HuH-7.5 (cell line): ENCODE measurements at regions not wholly inside any gene's neighbourhood (a gene's known extent, or its start where the extent isn't known, plus 50 kb on each side); places are given as distances from the start of the nearest gene placed in this dataset.
"Not testable (repeated sequence)": the region's sequence is repeated elsewhere in the genome, so short reads cannot be mapped to it uniquely, and the experiment has no call there.

ENCODE experiments used
- DNase-seq: peaks from one replicate; pipeline ENCODE4 v3.0.0; 2011; ENCODE audit warnings: low spot score

DNA sequence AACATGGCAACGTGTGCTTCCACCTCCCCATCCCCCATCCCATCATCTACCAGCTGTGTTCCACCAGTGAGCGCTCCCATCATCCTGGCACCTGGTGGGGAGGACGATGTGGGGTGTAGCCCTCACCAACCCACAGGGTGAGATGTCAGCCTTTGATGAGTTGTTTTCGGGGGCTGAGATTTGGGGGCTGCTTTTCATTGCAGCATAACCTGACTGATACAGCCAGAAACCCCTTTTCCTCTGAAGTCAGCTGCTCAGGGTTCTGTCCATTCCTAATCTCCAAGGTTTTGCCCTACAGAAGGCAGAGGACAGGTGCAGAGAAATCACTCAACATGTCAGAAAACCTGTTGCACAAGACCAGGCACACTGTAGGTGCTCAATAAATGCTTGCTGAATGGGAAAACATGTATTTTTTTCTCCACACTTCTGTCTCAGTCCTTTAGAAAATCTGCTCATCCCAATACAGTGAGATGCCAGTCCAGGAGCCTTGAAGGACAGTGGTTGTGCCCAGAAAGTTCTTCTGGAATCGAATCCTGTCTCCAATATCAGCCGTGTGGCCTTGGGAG is 239.8 kb downstream of the RBM19 start:
- no peak for DNase-seq

- no peak for DNase-seq
Measured at GRCh38 chr12:113725557-113725876, 240.6 kb downstream of the RBM19 start.

DNA sequence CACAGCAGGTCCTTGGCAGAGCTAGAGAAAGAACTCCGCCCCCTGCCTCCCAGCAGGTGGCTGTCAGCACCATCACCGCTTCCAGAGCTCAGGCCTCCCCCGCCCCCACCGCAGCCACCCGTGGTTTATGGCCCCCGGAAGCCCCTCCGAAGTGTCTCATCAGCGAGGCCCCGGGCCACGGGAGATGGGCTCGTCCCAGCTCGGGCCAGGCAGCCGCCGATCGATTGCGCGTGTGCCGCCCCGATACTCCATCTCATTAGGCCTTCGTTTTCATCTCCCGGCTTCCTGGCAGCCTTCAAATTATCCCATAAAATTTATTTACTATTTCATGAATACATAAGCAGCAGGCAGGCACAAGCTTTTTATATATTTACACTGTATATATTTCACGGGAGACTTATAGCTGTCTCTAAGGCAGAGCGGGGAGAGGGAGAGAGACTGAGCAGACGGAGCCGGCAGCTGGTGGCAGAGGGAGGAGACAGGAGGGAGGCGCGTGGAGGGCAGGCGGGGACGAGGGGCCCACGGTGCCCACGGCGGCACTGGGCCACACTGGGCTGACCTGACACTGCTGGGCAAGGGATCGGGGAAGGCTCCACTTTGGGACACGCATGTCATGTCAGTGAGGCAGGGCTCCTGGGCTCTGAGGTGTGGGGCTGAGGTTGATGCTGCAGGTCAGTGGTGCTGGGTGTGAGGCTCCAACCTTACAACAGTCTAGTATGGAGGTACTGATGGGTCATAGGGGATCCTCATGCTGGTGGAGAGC is 241.2 kb downstream of the RBM19 start:
- no peak for DNase-seq

- DNase-seq, result no peak
Measured at GRCh38 chr12:113723631-113724030, 242.5 kb downstream of the RBM19 start.

DNA sequence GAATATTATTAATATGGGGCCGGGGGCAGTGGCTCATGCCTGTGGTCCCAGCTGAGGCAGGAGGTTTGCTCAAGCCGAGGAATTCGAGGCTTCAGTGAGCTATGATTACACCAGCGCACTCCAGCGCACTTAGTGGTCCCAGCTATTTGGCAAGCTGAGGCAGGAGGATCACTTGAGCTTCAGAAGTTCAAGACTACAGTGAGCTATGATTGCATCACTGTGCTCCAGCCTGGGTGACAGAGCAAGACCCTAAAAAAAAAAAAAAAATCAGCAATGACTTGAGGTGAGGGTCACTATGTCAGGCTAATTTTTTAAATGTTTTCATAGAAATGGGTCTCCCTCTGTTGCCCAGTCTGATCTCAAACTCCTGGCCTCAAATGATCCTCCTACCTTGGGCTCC is 243.4 kb downstream of the RBM19 start:
- DNase-seq, result no peak

GRCh38 chr12:113720629-113721028 is 245.5 kb downstream of the RBM19 start:
- no peak for DNase-seq

DNA sequence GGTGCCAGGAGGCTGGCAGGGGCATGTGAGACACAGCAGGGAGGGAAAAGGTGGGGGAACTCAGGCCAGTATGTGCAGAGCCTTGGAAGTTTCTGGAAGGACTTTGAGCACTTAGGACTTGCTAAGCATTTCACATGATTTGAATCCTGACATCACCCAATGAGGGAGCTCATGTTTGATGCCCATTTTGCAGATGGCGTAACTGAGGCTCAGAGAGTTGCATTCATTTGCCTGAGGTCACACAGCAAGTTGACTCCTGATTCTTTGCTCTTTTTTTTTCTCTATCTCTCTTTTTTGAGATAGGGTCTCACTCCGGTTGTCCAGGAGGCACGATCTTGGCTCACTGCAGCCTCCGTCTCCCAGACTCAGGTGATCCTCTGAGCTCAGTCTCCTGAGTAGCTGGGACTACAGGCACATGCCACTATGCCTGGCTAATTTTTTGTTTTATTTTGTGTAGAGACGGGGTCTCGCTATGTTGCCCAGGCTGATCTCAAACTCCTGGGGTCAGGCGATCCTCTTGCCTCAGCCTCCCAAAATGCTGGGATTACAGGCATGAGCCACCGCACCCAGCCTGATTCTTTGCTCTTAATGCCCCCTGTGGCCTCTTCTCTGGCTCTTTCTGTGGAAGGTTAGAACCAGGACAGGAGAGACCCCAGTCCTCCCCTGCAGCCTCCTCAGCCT is 246.1 kb downstream of the RBM19 start:
- no peak for DNase-seq

- DNase-seq, result no peak
Measured at GRCh38 chr12:113713156-113713555, 241.5 kb upstream of the LHX5 start.

- DNase-seq, result no peak
Measured at GRCh38 chr12:113712481-113712880, 240.8 kb upstream of the LHX5 start.

DNA sequence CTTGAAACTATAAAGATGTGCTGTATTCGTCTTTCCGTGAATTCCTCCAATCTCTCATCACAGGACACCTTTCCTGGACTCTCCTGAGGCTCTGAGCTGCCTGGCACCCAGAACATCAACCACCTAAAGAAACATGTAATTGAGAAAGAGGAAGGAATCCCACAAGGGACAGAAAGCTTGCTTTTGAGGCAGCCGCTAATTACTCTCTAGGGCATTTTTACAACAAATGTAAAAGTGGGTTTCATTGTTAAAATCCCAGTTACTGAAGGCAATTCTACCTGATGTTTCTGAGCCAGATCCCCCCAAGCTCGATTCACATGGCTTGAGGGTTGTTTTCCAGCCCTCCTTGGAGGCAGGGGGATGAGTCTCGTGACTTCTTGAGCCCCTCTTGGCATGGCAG is 238.5 kb upstream of the LHX5 start:
- no peak for DNase-seq

DNA sequence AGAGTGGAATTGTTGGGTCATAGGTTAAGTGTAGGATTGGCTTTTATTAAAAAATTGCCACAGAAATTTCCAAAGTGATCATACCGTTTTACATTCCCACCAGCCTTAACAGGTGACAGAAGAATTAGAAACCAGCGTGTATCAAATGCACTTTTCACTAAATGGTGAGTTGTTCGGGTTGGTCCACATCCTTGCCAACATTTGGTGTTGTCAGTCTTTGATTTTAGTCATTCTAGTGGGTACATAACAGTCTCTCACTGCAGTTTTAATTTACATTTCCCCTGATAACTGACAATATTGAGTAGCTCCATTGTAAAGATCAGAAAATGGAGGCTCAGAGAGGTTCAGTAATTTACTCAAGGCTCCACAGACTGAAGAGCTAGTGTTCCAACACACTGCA is 237.8 kb upstream of the LHX5 start:
- DNase-seq, result no peak

DNA sequence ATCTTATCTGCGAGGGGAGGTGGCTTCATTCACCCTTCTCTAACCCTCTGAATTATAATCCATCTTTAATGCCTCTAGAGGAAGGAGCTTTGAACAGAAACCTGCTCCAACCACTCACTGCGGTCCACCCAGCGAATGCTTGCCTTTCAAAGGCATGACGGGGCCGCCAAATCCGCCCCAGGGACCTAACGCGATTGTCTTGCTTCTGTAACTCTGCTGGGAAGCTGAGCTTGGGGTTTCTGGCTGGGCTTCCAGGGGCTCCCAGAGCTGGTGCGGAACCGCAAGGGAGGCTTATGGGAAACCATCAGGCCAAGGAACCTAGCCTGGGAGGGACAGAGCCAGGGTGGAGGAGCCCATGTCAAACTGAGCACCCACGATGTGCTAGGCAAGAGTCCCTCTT is 231.2 kb upstream of the LHX5 start:
- no peak for DNase-seq

DNA sequence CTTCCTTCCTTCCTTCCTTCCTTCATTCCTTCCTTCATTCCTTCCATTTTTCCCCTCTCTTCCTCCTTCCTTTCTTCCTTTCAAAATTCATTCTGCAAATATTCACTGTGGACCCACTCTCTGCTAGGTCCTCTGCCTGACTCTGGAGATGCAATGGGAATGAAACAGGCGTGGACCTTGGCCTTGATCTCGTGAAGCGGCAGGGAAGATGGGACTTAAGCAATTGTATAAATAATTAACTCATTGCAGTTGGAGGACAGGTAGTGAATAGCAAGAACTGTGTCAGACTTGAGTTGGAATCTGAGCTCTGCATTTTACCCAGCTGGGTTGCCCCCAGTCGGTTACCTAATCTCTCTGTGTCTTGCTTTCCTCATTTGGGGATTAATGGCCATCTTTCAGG is 230.6 kb upstream of the LHX5 start:
- DNase-seq, result no peak

DNA sequence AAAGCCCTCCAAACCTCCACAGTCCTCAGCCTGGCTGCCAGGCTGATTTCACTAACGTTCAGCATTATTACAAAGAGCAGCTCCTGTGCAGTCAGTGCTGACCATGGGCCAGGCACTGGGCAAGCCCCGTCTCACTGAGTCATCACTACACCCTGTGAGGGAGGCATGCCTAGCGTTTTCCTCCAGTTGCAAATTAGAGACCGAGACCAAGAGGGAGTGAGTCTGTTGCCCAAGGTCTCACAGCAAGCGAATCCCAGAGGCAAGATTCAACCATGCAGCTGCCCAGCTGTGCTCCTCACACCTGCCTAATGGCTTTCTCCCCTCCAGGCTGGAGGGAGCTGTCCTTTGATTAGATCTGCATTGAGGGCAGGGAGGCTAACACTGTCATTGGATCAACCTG is 229.3 kb upstream of the LHX5 start:
- no peak for DNase-seq

DNA sequence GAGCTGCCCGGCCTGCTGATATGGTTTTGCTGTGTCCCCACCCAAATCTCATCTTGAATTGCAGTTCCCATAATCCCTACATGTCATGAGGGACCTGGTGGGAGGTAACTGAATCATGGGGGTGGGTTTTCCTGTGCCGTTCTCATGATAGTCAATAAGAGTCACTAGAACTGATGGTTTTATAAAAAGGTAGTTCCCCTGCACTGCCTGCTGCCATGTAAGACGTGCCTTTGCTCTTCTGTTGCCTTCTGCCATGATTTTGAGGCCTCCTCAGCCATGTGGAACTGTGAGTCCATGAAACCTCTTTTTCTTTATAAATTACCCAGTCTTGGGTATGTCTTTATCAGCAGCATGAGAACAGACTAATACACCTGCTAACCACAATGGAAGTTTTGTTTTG is 228.3 kb upstream of the LHX5 start:
- not testable (repeated sequence) for DNase-seq

- DNase-seq, result no peak
Measured at GRCh38 chr12:113698510-113698858, 226.8 kb upstream of the LHX5 start.

- no peak for DNase-seq
Measured at GRCh38 chr12:113697651-113698509, 226.2 kb upstream of the LHX5 start.

DNA sequence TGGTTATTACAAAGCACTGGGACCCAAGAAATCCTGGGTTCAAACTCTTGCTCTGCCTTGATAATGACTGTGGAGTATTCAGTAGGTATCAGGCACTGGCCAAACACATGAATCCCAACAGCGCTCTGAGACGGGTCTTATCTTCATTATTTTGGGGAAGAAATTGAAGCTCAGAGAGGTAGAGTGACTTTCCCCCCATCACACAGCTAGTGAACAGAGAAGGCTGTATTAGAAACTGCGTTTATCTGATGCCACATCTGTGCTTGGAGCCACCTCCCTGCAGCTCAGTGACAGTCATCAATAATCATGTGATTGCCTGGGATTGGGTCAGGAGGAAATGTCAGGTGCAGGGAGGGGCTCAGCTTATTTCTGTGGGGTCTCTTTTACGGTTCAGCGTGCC is 225.4 kb upstream of the LHX5 start:
- DNase-seq, result no peak

GRCh38 chr12:113693693-113694092 is 222.0 kb upstream of the LHX5 start:
- no peak for DNase-seq

DNA sequence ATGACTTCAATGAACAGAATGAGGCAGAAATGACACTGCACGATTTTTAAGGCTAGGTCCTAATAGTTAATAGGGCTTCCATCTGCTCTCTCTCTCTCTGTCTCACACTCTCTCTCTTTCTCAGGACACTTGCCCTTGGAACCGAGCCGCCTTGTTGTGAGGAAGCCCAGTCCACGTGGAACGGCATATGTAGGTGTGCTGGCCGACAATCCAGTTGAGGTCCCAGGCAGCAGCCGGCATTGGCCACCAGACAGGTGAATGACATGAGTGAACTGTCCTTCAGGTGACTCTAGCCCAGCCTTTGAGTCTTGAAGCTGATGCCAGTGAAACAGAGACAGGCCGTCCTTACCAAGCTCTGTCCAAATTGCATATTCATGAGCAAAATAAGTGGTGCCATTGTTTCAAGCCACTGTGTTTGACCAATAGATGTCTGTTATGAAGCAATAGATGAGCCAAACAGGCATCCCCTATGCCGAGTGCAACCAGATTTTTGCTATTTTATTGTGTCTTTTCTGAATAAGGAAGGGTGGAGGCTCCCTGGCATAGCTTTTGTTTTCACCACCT is 217.5 kb upstream of the LHX5 start:
- DNase-seq, result no peak

DNA sequence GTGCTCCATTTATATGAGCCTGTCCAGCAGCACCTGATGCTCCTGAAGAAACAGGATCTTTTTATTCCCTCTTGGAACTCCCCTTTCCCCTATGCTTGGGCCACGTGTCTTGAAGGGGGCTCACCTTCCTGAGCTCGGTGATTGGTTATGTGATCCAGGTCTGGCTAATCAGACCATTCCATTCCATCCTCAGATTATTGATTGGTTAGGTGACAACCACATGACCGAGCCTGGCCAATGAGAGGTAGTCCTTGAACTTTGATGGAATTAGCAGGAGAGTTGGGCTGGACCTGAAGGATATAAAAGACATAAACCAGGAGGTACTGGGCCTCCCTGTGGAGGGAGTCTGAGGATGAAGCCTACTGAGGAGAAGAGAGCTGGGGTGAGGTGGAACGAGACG is 216.6 kb upstream of the LHX5 start:
- no peak for DNase-seq
